Heart left ventricle (tissue), 13 donors: ENCODE measurements at regions not wholly inside any gene's neighbourhood (a gene's known extent, or its start where the extent isn't known, plus 50 kb on each side); places are given as distances from the start of the nearest gene placed in this dataset.

Source experiments
- POLR2A ChIP-seq, 2 donors: fragments of 450-650 bp; IDR thresholded peaks; one replicate each; pipeline ENCODE4 v1.6.1; 2017; ENCODE audit warnings: antibody characterized with exemption in 2 of 2, mild to moderate bottlenecking in 2 of 2, moderate library complexity in 2 of 2
- TF ChIP-seq, protein P1 (sequence below), 12 donors: fragments of 200-600 bp; sonication (generic) in 4 of 12; IDR thresholded peaks; one replicate each; pipeline versions ENCODE4 v1.5.0 to v1.8.0; 2018 to 2022; ENCODE audit warnings: antibody characterized with exemption in 12 of 12, mild to moderate bottlenecking in 5 of 12
- donor health status: ischemic (EF 13 %, LVEDD 7.1; RV severe dilation, severe dysfunction).
- donor health status: DM: no; HTN: yes; CAD: no.
- donor health status: DM: no; HTN: no; CAD: no.
- donor health status: ischemic (EF 25% LVEDD 6.9; RV normal size, moderate dysfunction).
- donor health status: ischemic (EF 25% LVEDD 5.7; RV mildly dilated, moderate dysfunction).
- donor health status: ischemic (EF 35%, LVEDD 5.7; RV mildly dilated, moderate dysfunction).
- donor health status: nonischemic (EF 11% LVEDD 7.7; RV severe dilation, severe dysfunction).
- donor health status: DM: yes; HTN: yes; CAD: no.
- donor health status: PGD.
- donor health status: ischemic (EF 29% LVEDD 5.4; RV normal size, mild dysfunction).
- donor health status: nonischemic (EF 23%, LVEDD 6.1; RV moderate dilation, normal function).

DNA sequence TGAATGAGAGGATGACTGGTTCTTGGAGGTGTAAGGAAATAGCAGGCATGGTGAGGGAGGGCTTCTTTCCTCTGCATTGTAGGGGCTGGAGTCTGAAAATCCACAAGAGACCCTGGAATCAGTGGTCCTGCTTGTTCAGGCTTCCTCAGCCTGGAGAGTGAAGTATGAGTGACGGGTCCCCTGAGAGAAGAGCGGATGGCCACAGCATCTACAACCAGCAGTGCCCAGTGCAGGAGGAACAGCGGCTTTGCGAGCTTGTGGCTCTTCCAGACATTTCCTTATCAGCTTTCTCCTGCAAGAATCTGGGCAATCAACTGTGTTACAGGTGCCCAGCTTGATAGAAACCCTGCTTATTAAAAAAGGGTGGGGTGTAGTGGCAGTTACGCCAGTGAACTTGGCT is 97.0 kb upstream of the HES1 start:
- no peak for TF ChIP-seq POLR2A (IDR thresholded peaks at IDR 0.05)
- TF ChIP-seq, protein P1, sequence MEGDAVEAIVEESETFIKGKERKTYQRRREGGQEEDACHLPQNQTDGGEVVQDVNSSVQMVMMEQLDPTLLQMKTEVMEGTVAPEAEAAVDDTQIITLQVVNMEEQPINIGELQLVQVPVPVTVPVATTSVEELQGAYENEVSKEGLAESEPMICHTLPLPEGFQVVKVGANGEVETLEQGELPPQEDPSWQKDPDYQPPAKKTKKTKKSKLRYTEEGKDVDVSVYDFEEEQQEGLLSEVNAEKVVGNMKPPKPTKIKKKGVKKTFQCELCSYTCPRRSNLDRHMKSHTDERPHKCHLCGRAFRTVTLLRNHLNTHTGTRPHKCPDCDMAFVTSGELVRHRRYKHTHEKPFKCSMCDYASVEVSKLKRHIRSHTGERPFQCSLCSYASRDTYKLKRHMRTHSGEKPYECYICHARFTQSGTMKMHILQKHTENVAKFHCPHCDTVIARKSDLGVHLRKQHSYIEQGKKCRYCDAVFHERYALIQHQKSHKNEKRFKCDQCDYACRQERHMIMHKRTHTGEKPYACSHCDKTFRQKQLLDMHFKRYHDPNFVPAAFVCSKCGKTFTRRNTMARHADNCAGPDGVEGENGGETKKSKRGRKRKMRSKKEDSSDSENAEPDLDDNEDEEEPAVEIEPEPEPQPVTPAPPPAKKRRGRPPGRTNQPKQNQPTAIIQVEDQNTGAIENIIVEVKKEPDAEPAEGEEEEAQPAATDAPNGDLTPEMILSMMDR (IDR thresholded peaks at IDR 0.05): no peak
